ENCODE measurements at regions not wholly inside any gene's neighbourhood (a gene's known extent, or its start where the extent isn't known, plus 50 kb on each side); places are given as distances from the start of the nearest gene placed in this dataset.
"Not testable (repeated sequence)": the region's sequence is repeated elsewhere in the genome, so short reads cannot be mapped to it uniquely, and the experiment has no call there.

- WGBS (ENCODE audit: insufficient coverage): no CpG with 5 or more reads among the region's 4 CpGs
- not testable (repeated sequence) for H3K9me3 ChIP-seq (ENCODE audit: control insufficient read depth, insufficient read depth, low read length); DNase-seq (ENCODE audit: low read depth in 4 of 6, low spot score in 6 of 6); H3K36me3 ChIP-seq (ENCODE audit: control insufficient read depth, insufficient read depth, low read length); H3K27me3 ChIP-seq (ENCODE audit: control insufficient read depth, insufficient read depth, low read length); H3K4me1 ChIP-seq (ENCODE audit: control insufficient read depth, insufficient read depth, low read length); H3K4me3 ChIP-seq (ENCODE audit: low read depth, low read length); H3K27ac ChIP-seq (ENCODE audit: low read depth, low read length)
Measured at GRCh38 chr2:11900891-11901290, 154.5 kb downstream of the LPIN1 start.

- Histone ChIP-seq H3K27ac (ENCODE audit: low read depth, low read length) (no peak overlapping the region), H3K27me3 (ENCODE audit: control insufficient read depth, insufficient read depth, low read length) (no peaks in the 10 kb centered on the region), H3K4me1 (ENCODE audit: control insufficient read depth, insufficient read depth, low read length) (no peaks in the 10 kb centered on the region), H3K36me3 (ENCODE audit: control insufficient read depth, insufficient read depth, low read length) (no peaks in the 10 kb centered on the region), H3K4me3 (ENCODE audit: low read depth, low read length) (no peak overlapping the region), H3K9me3 (ENCODE audit: control insufficient read depth, insufficient read depth, low read length) (no peaks in the 10 kb centered on the region)
- no peak for DNase-seq (ENCODE audit: low read depth in 4 of 6, low spot score in 6 of 6)
- WGBS (ENCODE audit: insufficient coverage): 96% methylated on average over 14 of the region's 16 CpGs
Measured at GRCh38 chr2:11901351-11902069, 155.1 kb downstream of the LPIN1 start.

DNA sequence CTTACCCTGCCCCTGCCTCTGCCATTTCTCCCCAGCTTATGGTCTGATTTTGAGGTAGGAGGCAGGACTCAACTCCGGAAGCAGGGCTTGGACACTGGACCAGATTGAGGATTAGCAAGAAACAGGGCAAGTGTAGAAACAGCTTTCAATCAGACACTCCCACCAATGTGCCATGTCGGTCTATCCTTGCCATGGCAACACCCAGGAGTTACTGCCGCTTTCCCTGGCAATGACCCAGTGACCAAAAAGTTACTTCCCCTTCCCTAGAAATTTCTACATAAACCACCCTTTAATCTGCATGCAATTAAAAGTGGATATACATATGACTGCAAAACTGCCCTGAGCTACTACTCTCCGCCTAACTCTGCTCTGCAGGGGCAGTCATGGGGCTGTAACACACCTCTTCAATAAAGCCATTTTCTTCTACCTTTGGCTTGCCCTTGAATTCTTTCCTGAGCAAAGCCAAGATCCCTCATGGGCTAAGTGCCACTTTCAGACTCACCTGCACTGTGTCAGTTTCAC lies 156.7 kb downstream of the LPIN1 start:
- no peaks in the 10 kb centered on the region for H3K4me1 ChIP-seq (ENCODE audit: control insufficient read depth, insufficient read depth, low read length)
- no peak for DNase-seq (ENCODE audit: low read depth in 4 of 6, low spot score in 6 of 6)
- H3K27me3 ChIP-seq (ENCODE audit: control insufficient read depth, insufficient read depth, low read length): no peaks in the 10 kb centered on the region
- no peaks in the 10 kb centered on the region for H3K36me3 ChIP-seq (ENCODE audit: control insufficient read depth, insufficient read depth, low read length)
- H3K27ac ChIP-seq (ENCODE audit: low read depth, low read length): no peak overlapping the region
- H3K9me3 ChIP-seq (ENCODE audit: control insufficient read depth, insufficient read depth, low read length): no peaks in the 10 kb centered on the region
- WGBS (ENCODE audit: insufficient coverage): 93% methylated on average over 1 of the region's 4 CpGs
- H3K4me3 ChIP-seq (ENCODE audit: low read depth, low read length): no peak overlapping the region

DNA sequence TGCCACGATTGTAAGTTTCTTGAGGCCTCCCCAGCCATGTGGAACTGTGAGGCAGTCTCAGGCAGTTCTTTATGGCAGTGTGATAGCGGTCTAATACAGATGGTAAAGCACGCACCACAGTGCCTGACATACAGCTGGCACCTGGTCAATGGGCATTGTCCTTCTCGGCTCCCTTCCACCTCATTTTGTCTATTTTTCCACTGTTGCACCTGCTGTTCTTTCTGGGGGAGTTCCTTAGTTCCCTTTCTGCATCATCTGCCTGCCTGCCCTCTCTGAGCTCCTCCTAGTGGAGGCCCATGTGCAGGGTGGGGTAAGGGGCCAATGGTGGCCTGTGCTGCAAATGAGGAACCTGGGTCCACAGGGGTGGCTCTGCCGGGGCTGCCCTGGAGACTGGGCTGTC lies 157.6 kb downstream of the LPIN1 start:
- no peak for DNase-seq (ENCODE audit: low read depth in 4 of 6, low spot score in 6 of 6)
- Histone ChIP-seq H3K9me3 (ENCODE audit: control insufficient read depth, insufficient read depth, low read length) (no peaks in the 10 kb centered on the region), H3K4me1 (ENCODE audit: control insufficient read depth, insufficient read depth, low read length) (no peaks in the 10 kb centered on the region), H3K27ac (ENCODE audit: low read depth, low read length) (no peak overlapping the region), H3K4me3 (ENCODE audit: low read depth, low read length) (no peak overlapping the region), H3K27me3 (ENCODE audit: control insufficient read depth, insufficient read depth, low read length) (no peaks in the 10 kb centered on the region), H3K36me3 (ENCODE audit: control insufficient read depth, insufficient read depth, low read length) (no peaks in the 10 kb centered on the region)
- WGBS (ENCODE audit: insufficient coverage): 95% methylated on average over 3 of the region's 5 CpGs

GRCh38 chr2:11904941-11905340 lies 158.5 kb downstream of the LPIN1 start:
- 90% methylated on average over 2 of the region's 3 CpGs for WGBS (ENCODE audit: insufficient coverage)
- Histone ChIP-seq H3K9me3 (ENCODE audit: control insufficient read depth, insufficient read depth, low read length) (no peaks in the 10 kb centered on the region), H3K27ac (ENCODE audit: low read depth, low read length) (no peak overlapping the region), H3K27me3 (ENCODE audit: control insufficient read depth, insufficient read depth, low read length) (no peaks in the 10 kb centered on the region), H3K4me1 (ENCODE audit: control insufficient read depth, insufficient read depth, low read length) (no peaks in the 10 kb centered on the region), H3K36me3 (ENCODE audit: control insufficient read depth, insufficient read depth, low read length) (no peaks in the 10 kb centered on the region), H3K4me3 (ENCODE audit: low read depth, low read length) (no peak overlapping the region)
- no peak for DNase-seq (ENCODE audit: low read depth in 4 of 6, low spot score in 6 of 6)

GRCh38 chr2:11907190-11907589 lies 160.8 kb downstream of the LPIN1 start:
- Histone ChIP-seq H3K27ac (ENCODE audit: low read depth, low read length) (no peak overlapping the region), H3K27me3 (ENCODE audit: control insufficient read depth, insufficient read depth, low read length) (no peaks in the 10 kb centered on the region), H3K9me3 (ENCODE audit: control insufficient read depth, insufficient read depth, low read length) (no peaks in the 10 kb centered on the region), H3K4me1 (ENCODE audit: control insufficient read depth, insufficient read depth, low read length) (no peaks in the 10 kb centered on the region), H3K36me3 (ENCODE audit: control insufficient read depth, insufficient read depth, low read length) (no peaks in the 10 kb centered on the region), H3K4me3 (ENCODE audit: low read depth, low read length) (no peak overlapping the region)
- 98% methylated on average over 4 of the region's 6 CpGs for WGBS (ENCODE audit: insufficient coverage)
- DNase-seq (ENCODE audit: low read depth in 4 of 6, low spot score in 6 of 6): no peak

- DNase-seq (ENCODE audit: low read depth in 4 of 6, low spot score in 6 of 6): no peak
- Histone ChIP-seq H3K27ac (ENCODE audit: low read depth, low read length) (no peak overlapping the region), H3K27me3 (ENCODE audit: control insufficient read depth, insufficient read depth, low read length) (no peaks in the 10 kb centered on the region), H3K9me3 (ENCODE audit: control insufficient read depth, insufficient read depth, low read length) (no peaks in the 10 kb centered on the region), H3K4me3 (ENCODE audit: low read depth, low read length) (no peak overlapping the region), H3K36me3 (ENCODE audit: control insufficient read depth, insufficient read depth, low read length) (no peaks in the 10 kb centered on the region), H3K4me1 (ENCODE audit: control insufficient read depth, insufficient read depth, low read length) (no peaks in the 10 kb centered on the region)
- WGBS (ENCODE audit: insufficient coverage): 89% methylated on average over 1 of the region's 3 CpGs
Measured at GRCh38 chr2:11910971-11911370, 164.5 kb downstream of the LPIN1 start.

- H3K4me1 ChIP-seq (ENCODE audit: control insufficient read depth, insufficient read depth, low read length): no peaks in the 10 kb centered on the region
- no peaks in the 10 kb centered on the region for H3K9me3 ChIP-seq (ENCODE audit: control insufficient read depth, insufficient read depth, low read length)
- no peaks in the 10 kb centered on the region for H3K36me3 ChIP-seq (ENCODE audit: control insufficient read depth, insufficient read depth, low read length)
- WGBS (ENCODE audit: insufficient coverage): no CpG with 5 or more reads among the region's 1 CpG
- H3K4me3 ChIP-seq (ENCODE audit: low read depth, low read length): no peak overlapping the region
- no peaks in the 10 kb centered on the region for H3K27me3 ChIP-seq (ENCODE audit: control insufficient read depth, insufficient read depth, low read length)
- H3K27ac ChIP-seq (ENCODE audit: low read depth, low read length): no peak overlapping the region
- DNase-seq (ENCODE audit: low read depth in 4 of 6, low spot score in 6 of 6): no peak
Measured at GRCh38 chr2:11912980-11913379, 166.5 kb downstream of the LPIN1 start.

GRCh38 chr2:11914455-11914854 lies 168.0 kb downstream of the LPIN1 start:
- H3K27me3 ChIP-seq (ENCODE audit: control insufficient read depth, insufficient read depth, low read length): no peaks in the 10 kb centered on the region
- no peaks in the 10 kb centered on the region for H3K9me3 ChIP-seq (ENCODE audit: control insufficient read depth, insufficient read depth, low read length)
- no peak overlapping the region for H3K4me3 ChIP-seq (ENCODE audit: low read depth, low read length)
- WGBS (ENCODE audit: insufficient coverage): 82% methylated on average over 2 of the region's 7 CpGs
- H3K27ac ChIP-seq (ENCODE audit: low read depth, low read length): no peak overlapping the region
- no peak for DNase-seq (ENCODE audit: low read depth in 4 of 6, low spot score in 6 of 6)
- H3K36me3 ChIP-seq (ENCODE audit: control insufficient read depth, insufficient read depth, low read length): no peaks in the 10 kb centered on the region
- no peaks in the 10 kb centered on the region for H3K4me1 ChIP-seq (ENCODE audit: control insufficient read depth, insufficient read depth, low read length)

- H3K9me3 ChIP-seq (ENCODE audit: control insufficient read depth, insufficient read depth, low read length): no peaks in the 10 kb centered on the region
- H3K4me1 ChIP-seq (ENCODE audit: control insufficient read depth, insufficient read depth, low read length): no peaks in the 10 kb centered on the region
- H3K4me3 ChIP-seq (ENCODE audit: low read depth, low read length): no peak overlapping the region
- no peaks in the 10 kb centered on the region for H3K27me3 ChIP-seq (ENCODE audit: control insufficient read depth, insufficient read depth, low read length)
- DNase-seq (ENCODE audit: low read depth in 4 of 6, low spot score in 6 of 6): no peak
- WGBS (ENCODE audit: insufficient coverage): 75% methylated on average over 2 of the region's 4 CpGs
- H3K36me3 ChIP-seq (ENCODE audit: control insufficient read depth, insufficient read depth, low read length): no peaks in the 10 kb centered on the region
- no peak overlapping the region for H3K27ac ChIP-seq (ENCODE audit: low read depth, low read length)
Measured at GRCh38 chr2:11915650-11916049, 169.2 kb downstream of the LPIN1 start.
